ENCODE measurements at regions not wholly inside any gene's neighbourhood (a gene's known extent, or its start where the extent isn't known, plus 50 kb on each side); places are given as distances from the start of the nearest gene placed in this dataset.

DNA sequence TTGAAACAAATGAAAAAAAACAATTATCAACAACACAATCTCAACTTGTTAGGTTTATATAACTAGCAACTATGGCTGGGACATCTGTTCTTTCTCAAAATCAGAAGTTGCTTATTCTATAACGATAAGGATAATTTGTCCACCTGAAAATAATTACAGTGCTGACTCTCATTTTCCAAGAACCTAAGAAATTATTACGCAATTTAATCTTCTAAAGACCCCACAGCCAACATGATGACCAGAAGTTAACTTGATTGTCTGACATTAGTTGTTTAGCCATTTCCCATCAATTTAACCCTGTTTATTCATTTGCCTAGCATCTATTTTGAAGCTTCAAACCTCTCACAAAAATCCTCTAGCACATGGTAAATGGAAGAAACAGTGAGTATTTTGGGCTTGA, 293.8 kb downstream of the ELAVL2 start:
- POLR2A ChIA-PET, result no interaction called here
- no peaks in the 10 kb centered on the region for H3K36me3 ChIP-seq (ENCODE audit: control insufficient read depth in 2 of 2, insufficient read depth in 1 of 2, low read length in 2 of 2)
- TF ChIP-seq ZNF202 (tag by site-specific recombination; IDR thresholded peaks at IDR 0.05; ENCODE audit: borderline replicate concordance), result no peak
- TF ChIP-seq ZNF785 (tag by site-specific recombination; IDR thresholded peaks at IDR 0.05), result no peak
- TF ChIP-seq ZNF626 (tag by site-specific recombination; IDR thresholded peaks at IDR 0.05), result no peak
- no peak for TF ChIP-seq SCRT1 (tag by site-specific recombination; IDR thresholded peaks at IDR 0.05; ENCODE audit: borderline replicate concordance)
- no peak for TF ChIP-seq ZBTB21 (tag by site-specific recombination; IDR thresholded peaks at IDR 0.05)
- no peak for TF ChIP-seq RBAK (tag by site-specific recombination; IDR thresholded peaks at IDR 0.05)
- no peak for TF ChIP-seq ZNF548 (tag by site-specific recombination; IDR thresholded peaks at IDR 0.05)
- no peak for TF ChIP-seq ZBTB8A (tag by site-specific recombination; IDR thresholded peaks at IDR 0.05)
- no peak for TF ChIP-seq ZNF140 (tag by site-specific recombination; IDR thresholded peaks at IDR 0.05)
- no peak for TF ChIP-seq ZNF157 (tag by site-specific recombination; IDR thresholded peaks at IDR 0.05)
- TF ChIP-seq, protein P1, sequence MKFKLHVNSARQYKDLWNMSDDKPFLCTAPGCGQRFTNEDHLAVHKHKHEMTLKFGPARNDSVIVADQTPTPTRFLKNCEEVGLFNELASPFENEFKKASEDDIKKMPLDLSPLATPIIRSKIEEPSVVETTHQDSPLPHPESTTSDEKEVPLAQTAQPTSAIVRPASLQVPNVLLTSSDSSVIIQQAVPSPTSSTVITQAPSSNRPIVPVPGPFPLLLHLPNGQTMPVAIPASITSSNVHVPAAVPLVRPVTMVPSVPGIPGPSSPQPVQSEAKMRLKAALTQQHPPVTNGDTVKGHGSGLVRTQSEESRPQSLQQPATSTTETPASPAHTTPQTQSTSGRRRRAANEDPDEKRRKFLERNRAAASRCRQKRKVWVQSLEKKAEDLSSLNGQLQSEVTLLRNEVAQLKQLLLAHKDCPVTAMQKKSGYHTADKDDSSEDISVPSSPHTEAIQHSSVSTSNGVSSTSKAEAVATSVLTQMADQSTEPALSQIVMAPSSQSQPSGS (tag by site-specific recombination; IDR thresholded peaks at IDR 0.05; ENCODE audit: low read depth), result no peak
- TF ChIP-seq ZBTB1 (tag by site-specific recombination; IDR thresholded peaks at IDR 0.05), result no peak
- no peak for TF ChIP-seq ZNF621 (tag by site-specific recombination; IDR thresholded peaks at IDR 0.05)
- TF ChIP-seq, protein P2, sequence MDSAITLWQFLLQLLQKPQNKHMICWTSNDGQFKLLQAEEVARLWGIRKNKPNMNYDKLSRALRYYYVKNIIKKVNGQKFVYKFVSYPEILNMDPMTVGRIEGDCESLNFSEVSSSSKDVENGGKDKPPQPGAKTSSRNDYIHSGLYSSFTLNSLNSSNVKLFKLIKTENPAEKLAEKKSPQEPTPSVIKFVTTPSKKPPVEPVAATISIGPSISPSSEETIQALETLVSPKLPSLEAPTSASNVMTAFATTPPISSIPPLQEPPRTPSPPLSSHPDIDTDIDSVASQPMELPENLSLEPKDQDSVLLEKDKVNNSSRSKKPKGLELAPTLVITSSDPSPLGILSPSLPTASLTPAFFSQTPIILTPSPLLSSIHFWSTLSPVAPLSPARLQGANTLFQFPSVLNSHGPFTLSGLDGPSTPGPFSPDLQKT (IDR thresholded peaks at IDR 0.05; ENCODE audit: borderline replicate concordance, low read depth, low read length), result no peak
- TF ChIP-seq IKZF3 (tag by site-specific recombination; IDR thresholded peaks at IDR 0.05), result no peak
- H3K4me3 ChIP-seq (ENCODE audit: low read depth, low read length), result no peak overlapping the region
- no peak overlapping the region for H3K27ac ChIP-seq (ENCODE audit: extremely low read depth, low read depth, low read length)
- H3K4me1 ChIP-seq (ENCODE audit: control insufficient read depth, insufficient read depth, low read length), result no peaks in the 10 kb centered on the region
- CTCF ChIA-PET, result no interaction called here
- no peaks in the 10 kb centered on the region for H3K9me3 ChIP-seq (ENCODE audit: control insufficient read depth, insufficient read depth, low read depth, low read length)

DNA sequence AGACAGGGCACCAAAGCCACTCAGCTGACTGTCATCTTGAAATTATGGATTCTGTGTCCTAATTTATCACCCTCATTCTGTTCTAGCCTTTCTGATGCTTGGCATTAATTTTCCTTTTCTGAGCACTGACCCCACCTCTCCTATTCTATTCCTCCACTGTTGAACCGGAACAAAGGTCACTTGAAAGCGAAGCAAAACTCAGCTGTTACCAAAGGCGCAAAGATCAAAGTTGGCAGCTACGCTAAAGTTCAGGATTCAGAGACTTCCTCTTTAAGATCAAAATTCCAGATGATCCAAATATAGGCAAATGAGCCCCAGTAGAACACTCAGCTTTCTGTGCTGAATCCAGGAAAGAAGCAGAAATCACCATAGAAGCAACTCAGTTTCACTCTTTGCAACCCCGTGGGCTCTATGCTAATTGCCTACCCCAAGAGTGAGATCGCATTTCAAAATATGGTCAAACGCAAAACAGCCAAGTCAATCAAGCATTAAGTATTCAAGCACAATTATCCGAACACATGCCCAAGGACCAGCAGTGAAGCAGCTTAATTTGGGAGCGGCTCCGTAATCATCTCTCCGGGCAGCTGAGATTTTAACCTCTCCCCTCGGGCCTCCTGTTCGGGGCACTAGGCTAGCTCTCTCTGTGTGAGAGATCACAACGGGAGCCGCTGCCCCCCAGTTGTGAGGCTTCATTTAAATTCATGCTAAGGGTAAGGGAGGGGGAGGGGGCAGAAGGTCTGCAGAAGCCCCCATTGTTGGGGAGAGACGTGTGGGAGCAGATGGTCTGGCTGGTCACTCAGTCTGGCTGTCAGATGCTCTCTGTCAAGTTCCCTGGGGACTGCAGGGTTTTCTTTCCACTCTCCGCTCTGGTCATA, 288.6 kb downstream of the ELAVL2 start:
- Histone ChIP-seq H3K36me3 (ENCODE audit: control insufficient read depth in 2 of 2, insufficient read depth in 1 of 2, low read length in 2 of 2) (no peaks in the 10 kb centered on the region), H3K4me3 (ENCODE audit: low read depth, low read length) (no peak overlapping the region), H3K4me1 (ENCODE audit: control insufficient read depth, insufficient read depth, low read length) (no peaks in the 10 kb centered on the region), H3K27ac (ENCODE audit: extremely low read depth, low read depth, low read length) (no peak overlapping the region), H3K9me3 (ENCODE audit: control insufficient read depth, insufficient read depth, low read depth, low read length) (no peaks in the 10 kb centered on the region)
- ChIA-PET CTCF (interaction anchor here (0.7 kb wide), 1 partner anchor 181 kb away, joined by 4 read pairs; no protein-coding TSS in a partner anchor), POLR2A (no interaction called here)
- TF ChIP-seq ZNF19 (tag by site-specific recombination; IDR thresholded peaks at IDR 0.05; ENCODE audit: low read depth), result no peak
- TF ChIP-seq ZNF366 (tag by site-specific recombination; conservative IDR thresholded peaks at IDR 0.05), result no peak
- TF ChIP-seq ZBTB1 (tag by site-specific recombination; IDR thresholded peaks at IDR 0.05), result no peak
- no peak for TF ChIP-seq ZNF610 (tag by site-specific recombination; IDR thresholded peaks at IDR 0.05; ENCODE audit: borderline replicate concordance)
- TF ChIP-seq, protein P3, sequence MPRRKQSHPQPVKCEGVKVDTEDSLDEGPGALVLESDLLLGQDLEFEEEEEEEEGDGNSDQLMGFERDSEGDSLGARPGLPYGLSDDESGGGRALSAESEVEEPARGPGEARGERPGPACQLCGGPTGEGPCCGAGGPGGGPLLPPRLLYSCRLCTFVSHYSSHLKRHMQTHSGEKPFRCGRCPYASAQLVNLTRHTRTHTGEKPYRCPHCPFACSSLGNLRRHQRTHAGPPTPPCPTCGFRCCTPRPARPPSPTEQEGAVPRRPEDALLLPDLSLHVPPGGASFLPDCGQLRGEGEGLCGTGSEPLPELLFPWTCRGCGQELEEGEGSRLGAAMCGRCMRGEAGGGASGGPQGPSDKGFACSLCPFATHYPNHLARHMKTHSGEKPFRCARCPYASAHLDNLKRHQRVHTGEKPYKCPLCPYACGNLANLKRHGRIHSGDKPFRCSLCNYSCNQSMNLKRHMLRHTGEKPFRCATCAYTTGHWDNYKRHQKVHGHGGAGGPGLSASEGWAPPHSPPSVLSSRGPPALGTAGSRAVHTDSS (tag by site-specific recombination; IDR thresholded peaks at IDR 0.05), result no peak
- TF ChIP-seq ZNF621 (tag by site-specific recombination; IDR thresholded peaks at IDR 0.05), result no peak
- no peak for TF ChIP-seq ZNF560 (tag by site-specific recombination; IDR thresholded peaks at IDR 0.05; ENCODE audit: borderline replicate concordance)
- TF ChIP-seq ZNF600 (tag by site-specific recombination; IDR thresholded peaks at IDR 0.05), result no peak
- TF ChIP-seq HOXD13 (CRISPR knock-in tag; IDR thresholded peaks at IDR 0.05; ENCODE audit: borderline replicate concordance), result no peak
- no peak for TF ChIP-seq ZBTB17 (tag by site-specific recombination; IDR thresholded peaks at IDR 0.05)
- no peak for TF ChIP-seq ZNF76 (tag by site-specific recombination; IDR thresholded peaks at IDR 0.05; ENCODE audit: borderline replicate concordance, low read depth)
- TF ChIP-seq, protein P4, sequence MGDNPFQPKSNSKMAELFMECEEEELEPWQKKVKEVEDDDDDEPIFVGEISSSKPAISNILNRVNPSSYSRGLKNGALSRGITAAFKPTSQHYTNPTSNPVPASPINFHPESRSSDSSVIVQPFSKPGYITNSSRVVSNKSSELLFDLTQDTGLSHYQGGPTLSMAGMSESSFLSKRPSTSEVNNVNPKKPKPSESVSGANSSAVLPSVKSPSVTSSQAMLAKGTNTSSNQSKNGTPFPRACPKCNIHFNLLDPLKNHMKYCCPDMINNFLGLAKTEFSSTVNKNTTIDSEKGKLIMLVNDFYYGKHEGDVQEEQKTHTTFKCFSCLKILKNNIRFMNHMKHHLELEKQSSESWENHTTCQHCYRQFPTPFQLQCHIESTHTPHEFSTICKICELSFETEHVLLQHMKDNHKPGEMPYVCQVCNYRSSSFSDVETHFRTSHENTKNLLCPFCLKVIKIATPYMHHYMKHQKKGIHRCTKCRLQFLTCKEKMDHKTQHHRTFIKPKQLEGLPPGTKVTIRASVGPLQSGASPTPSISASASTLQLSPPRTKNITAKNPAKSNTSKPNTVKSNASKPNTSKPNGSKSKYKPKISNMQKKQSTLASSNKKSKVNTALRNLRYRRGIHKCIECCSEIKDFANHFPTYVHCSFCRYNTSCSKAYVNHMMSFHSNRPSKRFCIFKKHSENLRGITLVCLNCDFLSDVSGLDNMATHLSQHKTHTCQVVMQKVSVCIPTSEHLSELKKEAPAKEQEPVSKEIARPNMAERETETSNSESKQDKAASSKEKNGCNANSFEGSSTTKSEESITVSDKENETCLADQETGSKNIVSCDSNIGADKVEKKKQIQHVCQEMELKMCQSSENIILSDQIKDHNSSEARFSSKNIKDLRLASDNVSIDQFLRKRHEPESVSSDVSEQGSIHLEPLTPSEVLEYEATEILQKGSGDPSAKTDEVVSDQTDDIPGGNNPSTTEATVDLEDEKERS (tag by site-specific recombination; IDR thresholded peaks at IDR 0.05), result no peak
- TF ChIP-seq ZNF140 (tag by site-specific recombination; IDR thresholded peaks at IDR 0.05), result no peak
- no peak for TF ChIP-seq ZNF350 (tag by site-specific recombination; IDR thresholded peaks at IDR 0.05)
- TF ChIP-seq ZNF433 (tag by site-specific recombination; IDR thresholded peaks at IDR 0.05; ENCODE audit: low read depth), result no peak
- TF ChIP-seq GLI4 (tag by site-specific recombination; IDR thresholded peaks at IDR 0.05), result no peak
